Fibroblast of skin of left biceps (primary cell): ENCODE measurements at regions not wholly inside any gene's neighbourhood (a gene's known extent, or its start where the extent isn't known, plus 50 kb on each side); places are given as distances from the start of the nearest gene placed in this dataset.

ENCODE experiments used
- DNase-seq, 2 experiments: peaks; one replicate each; pipeline ENCODE4 v3.0.0-alpha.2; 2013; ENCODE audit warnings: low read depth in 2 of 2

- DNase-seq: no peak
Observed at GRCh38 chr6:22021966-22022365, 274.9 kb downstream of the PRL start.

GRCh38 chr6:22023937-22024336, 272.9 kb downstream of the PRL start:
- no peak for DNase-seq

DNA sequence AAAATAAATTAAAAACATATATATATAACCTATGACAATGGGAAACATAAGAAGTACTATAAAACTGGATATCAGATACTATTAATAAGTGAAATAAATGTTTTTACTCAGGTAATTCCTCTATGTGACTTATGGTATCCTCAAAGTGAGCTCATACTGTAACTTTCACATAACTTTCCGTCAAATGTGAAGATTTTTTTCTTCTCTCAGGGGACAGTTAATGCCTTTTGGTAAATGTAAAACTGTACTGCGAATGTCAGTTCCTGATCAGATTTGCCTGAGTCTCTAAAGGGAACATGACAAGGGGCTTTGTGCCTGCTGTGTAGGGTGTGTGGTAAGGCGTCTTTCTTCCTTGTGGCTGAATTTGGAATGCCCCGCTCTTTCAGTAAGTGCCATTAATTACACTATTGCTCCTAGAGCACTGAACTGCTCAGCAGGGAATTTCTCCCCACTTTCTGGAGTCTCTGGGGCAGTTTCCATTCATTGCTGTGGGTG, 271.8 kb downstream of the PRL start:
- no peak for DNase-seq

DNA sequence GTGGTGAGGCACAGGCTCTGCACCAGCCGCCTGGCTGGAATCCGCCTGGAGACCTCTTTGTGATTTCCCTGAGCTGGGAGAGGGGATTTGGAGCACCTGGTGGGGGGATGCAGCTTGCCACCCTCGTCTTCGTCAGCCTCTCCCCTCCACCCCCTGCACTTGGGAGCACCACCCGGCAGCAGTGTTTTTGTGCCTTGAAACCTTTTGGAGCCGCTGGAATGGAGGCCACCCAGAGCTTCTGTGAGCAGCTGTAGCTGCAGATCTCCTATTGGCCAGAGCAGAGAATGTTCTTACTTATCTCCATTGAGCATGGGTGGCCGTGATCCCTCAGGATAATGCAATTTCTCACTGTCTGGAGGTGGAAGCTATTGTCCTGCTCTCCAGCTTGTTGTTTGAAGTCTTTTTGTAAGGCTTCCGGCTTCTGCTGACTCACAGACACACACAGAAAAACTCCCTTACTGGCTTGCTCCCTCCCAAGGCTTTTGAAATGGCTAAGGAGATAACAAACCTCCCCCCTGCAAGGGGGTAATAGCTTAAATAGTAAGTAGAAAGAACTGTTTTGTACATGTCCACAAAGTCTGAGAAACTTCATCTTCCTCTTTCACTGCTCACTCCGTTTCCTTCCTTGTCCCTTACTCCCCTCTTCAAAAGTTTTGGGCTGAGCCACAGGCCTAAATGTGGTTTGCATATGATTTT, 271.2 kb downstream of the PRL start:
- peak; percentile 53 to 69 for DNase-seq

DNA sequence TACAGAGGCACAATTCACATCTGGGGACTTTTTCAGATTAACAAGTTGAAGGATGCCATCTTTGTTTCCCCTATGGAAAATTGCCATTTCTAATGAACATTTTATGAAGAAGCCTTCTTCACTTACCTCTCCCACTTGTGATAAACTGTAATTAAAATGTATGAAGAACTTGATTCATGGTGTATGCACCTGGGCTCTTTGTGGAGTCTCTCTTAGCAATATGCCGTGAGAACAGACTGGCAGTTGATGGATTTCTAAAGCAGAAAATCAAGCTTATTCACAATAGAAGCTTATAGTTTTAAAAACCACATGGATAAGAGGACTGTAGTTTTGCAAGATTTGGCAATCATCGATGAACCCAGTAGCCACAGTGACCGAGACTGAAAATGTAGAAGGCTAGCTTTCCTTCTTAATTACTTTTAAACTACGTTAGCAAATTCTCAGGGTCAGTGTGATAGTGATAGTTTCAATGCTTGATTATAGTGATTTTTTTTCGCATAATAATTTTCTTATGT, 270.6 kb downstream of the PRL start:
- no peak for DNase-seq

DNA sequence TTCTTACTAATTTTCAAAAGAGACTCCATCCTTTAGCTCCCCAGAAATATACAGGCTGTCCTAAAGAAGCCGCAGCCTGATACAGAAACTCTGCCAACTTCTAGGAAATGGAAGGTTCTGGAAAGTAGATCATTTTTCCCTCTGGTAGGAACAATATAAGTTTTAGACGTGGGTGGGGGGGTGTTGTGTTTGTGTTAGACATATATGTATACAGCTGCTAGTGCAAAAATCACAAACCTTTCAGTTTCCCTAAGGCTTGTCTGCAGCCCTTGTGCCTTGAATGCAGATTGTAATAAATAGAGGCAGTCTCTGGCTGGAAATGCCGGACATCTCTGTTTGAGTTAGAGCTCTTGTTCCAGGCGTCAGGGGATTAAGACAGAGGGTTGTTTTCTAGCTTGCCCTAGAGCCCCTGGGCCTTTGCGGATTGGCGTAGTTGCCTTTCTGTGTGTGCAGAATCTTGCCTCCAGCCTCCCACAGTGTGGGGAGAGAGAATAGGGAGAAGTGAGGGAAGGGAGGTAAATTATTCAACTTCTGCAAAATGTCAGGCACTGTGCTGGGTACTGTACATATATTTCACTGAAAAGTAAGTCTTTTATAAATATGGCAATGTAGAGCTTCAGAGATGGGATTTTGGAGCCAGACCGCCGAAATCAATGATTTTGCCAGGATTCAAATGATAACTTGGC, 269.7 kb downstream of the PRL start:
- no peak for DNase-seq

GRCh38 chr6:22028403-22029090, 268.3 kb downstream of the PRL start:
- no peak for DNase-seq

GRCh38 chr6:22029171-22029570, 267.7 kb downstream of the PRL start:
- DNase-seq: peak; percentile 24 to 33

GRCh38 chr6:22030730-22031619, 265.9 kb downstream of the PRL start:
- no peak for DNase-seq

- no peak for DNase-seq
Observed at GRCh38 chr6:22035690-22036089, 261.1 kb downstream of the PRL start.

DNA sequence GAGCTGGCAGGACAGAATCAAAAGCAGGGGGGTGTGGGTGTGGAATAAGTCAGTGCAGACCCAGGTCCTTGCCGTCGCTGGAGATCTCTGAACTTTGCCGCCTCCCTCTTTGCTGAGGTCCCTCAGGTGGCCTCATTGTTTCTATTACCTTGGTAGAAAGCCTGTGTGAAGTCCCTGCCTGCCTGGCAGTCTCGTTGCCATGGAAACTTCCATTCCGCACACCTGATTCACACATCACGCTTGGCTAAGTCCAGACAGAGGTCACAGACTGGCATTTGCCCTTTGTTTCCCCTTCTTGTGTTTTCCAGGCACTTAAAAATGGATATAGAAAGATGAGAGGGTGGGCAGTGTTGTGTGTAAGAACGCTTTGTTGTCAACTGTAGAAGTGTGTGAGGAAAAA, 260.6 kb downstream of the PRL start:
- DNase-seq: no peak

DNA sequence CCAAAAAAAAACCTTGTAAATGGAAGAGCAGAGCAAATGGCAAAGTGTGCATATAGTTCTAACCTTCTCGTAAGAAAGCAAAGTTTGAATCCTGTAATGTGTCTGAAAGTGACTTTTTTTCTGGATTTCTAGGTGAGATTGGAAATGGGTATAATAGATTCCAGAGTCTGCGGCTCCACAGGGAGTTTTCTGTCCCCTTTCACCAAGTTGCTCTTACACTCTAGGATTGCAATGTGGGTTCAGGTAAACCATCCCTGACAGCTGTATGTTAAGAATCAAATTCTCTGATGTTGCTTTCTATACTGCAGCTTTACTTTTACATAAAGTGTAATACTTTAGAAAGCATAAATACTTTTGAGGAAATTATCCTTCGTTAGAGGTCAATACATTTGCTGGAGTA, 260.1 kb downstream of the PRL start:
- DNase-seq: no peak

DNA sequence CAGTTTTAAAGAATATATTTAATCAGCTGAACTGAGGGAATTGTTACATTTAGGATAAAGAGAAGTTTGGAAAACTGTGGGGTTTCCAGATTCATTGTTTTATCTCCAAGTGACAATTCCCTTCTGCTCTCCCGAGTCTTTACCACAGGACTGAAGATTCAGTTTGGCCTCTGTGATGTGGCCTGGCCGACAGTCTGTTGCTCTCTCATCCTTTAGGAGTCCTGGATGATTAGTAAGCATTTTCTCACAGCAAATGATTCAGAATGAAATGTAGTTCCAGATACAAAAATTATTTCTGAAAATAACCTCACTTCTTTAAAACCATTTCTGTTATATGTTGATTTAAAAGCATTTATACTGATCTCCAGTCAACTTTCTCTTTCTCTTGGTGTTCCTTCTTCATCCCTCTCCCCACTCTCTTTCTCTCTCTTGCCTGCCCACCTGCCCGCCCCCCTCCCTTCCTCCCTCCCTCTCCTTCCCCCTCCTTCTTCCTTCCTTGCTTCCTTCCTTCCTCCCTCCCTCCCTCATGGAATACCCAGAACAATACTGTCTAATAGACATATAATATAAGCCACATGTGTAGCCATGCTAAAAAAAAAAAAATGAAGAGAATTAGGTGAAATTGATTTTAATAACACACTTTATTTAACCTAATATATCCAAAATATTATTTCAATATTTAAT, 254.9 kb downstream of the PRL start:
- DNase-seq: peak; percentile 33 to 35

- no peak for DNase-seq
Observed at GRCh38 chr6:22042706-22043105, 254.1 kb downstream of the PRL start.

DNA sequence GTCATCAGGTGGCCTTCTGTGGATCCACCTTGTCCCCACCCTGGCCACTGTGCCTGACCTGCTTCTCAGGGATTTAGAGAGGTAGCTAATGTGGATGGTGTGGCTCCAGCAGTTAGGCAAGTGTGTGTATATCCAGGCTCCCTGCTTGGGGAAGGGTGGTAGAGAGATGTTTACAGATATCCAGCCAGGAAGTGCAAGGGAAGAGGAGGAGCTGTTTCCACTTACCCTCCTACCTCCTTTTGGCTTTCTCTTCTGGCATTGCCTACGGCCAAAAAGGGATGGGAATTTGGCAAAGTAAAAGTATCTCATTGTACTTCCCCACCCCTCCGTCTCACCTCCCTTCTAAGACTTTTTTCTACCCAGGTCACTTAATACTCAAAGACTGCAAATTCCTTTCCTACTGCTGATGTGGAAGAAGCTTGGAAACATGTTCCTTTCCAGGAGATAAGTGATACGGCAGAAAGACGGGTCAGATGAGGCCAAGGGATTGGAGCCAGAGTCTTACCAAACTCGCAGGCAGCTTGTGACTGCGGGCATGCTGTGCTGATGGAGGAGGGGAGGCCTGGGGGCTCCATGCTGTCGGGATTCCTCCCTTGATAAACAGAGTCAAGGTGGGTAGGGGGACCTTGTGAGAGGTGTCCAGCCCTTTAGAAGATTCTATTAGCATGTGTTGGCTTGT, 253.4 kb downstream of the PRL start:
- no peak for DNase-seq

- no peak for DNase-seq
Observed at GRCh38 chr6:22045261-22045912, 251.4 kb downstream of the PRL start.

GRCh38 chr6:22049002-22049401, 247.8 kb downstream of the PRL start:
- DNase-seq: no peak

- DNase-seq: no peak
Observed at GRCh38 chr6:22053391-22053997, 243.3 kb downstream of the PRL start.

- DNase-seq: no peak
Observed at GRCh38 chr6:22056398-22056797, 240.4 kb downstream of the PRL start.
